IPS-20b (cell line): ENCODE measurements at regions not wholly inside any gene's neighbourhood (a gene's known extent, or its start where the extent isn't known, plus 50 kb on each side); places are given as distances from the start of the nearest gene placed in this dataset.

Experiments
- H3K27ac ChIP-seq: one replicate; pipeline ENCODE4 v1.5.1; 2013; ENCODE audit warnings: low read length
- H3K27me3 ChIP-seq: 2 replicates; pipeline ENCODE4 v1.6.1; 2013; ENCODE audit warnings: mild to moderate bottlenecking, low read length, inconsistent platforms; ENCODE audit not compliant: insufficient read depth
- H3K36me3 ChIP-seq: 2 replicates; pipeline ENCODE4 v1.6.1; 2013; ENCODE audit warnings: low read depth, mild to moderate bottlenecking, inconsistent platforms, low read length, moderate library complexity; ENCODE audit not compliant: insufficient read depth
- H3K4me1 ChIP-seq: 2 replicates; pipeline ENCODE4 v1.6.1; 2013; ENCODE audit warnings: mild to moderate bottlenecking, control low read depth, inconsistent platforms, low read length, moderate library complexity; ENCODE audit not compliant: insufficient read depth
- H3K4me3 ChIP-seq: 2 replicates; pipeline ENCODE4 v1.5.1; 2013; ENCODE audit warnings: mild to moderate bottlenecking, low read length, inconsistent platforms
- H3K9ac ChIP-seq: 2 replicates; pipeline ENCODE4 v1.6.1; 2013; ENCODE audit warnings: low read depth, mild to moderate bottlenecking, inconsistent platforms, low read length, moderate library complexity
- H3K9me3 ChIP-seq: 2 replicates; pipeline ENCODE4 v1.6.1; 2013; ENCODE audit warnings: mild to moderate bottlenecking, low read depth, low read length, inconsistent platforms; ENCODE audit not compliant: insufficient read depth

- peaks cover 4% of the 10 kb centered on the region; the same call in 1 of the 2 replicates for H3K9me3 ChIP-seq
- no peak overlapping the region for H3K4me3 ChIP-seq
- H3K27me3 ChIP-seq = no peaks in the 10 kb centered on the region
- no peaks in the 10 kb centered on the region for H3K36me3 ChIP-seq
- H3K27ac ChIP-seq = no peak overlapping the region
- H3K9ac ChIP-seq = no peak overlapping the region
- H3K4me1 ChIP-seq = no peaks in the 10 kb centered on the region
These were observed 1825.1 kb upstream of the IGFBP7 start for GRCh38 chr4:58935332-58935731.

GRCh38 chr4:58936436-58936835 lies 1826.3 kb upstream of the IGFBP7 start:
- Histone ChIP-seq H3K4me3 (no peak overlapping the region), H3K9me3 (no peaks in the 10 kb centered on the region), H3K36me3 (no peaks in the 10 kb centered on the region), H3K4me1 (no peaks in the 10 kb centered on the region), H3K27ac (no peak overlapping the region), H3K9ac (no peak overlapping the region), H3K27me3 (no peaks in the 10 kb centered on the region)

GRCh38 chr4:58940167-58940566 lies 1830.0 kb upstream of the IGFBP7 start:
- H3K4me1 ChIP-seq = no peaks in the 10 kb centered on the region
- no peak overlapping the region for H3K27ac ChIP-seq
- H3K9ac ChIP-seq = no peak overlapping the region
- no peak overlapping the region for H3K4me3 ChIP-seq
- H3K9me3 ChIP-seq = no peaks in the 10 kb centered on the region
- H3K27me3 ChIP-seq = no peaks in the 10 kb centered on the region
- no peaks in the 10 kb centered on the region for H3K36me3 ChIP-seq

- H3K27ac ChIP-seq = no peak overlapping the region
- H3K27me3 ChIP-seq = no peaks in the 10 kb centered on the region
- H3K9me3 ChIP-seq = no peaks in the 10 kb centered on the region
- H3K4me3 ChIP-seq = no peak overlapping the region
- no peaks in the 10 kb centered on the region for H3K4me1 ChIP-seq
- no peak overlapping the region for H3K9ac ChIP-seq
- no peaks in the 10 kb centered on the region for H3K36me3 ChIP-seq
These were observed 1831.1 kb upstream of the IGFBP7 start for GRCh38 chr4:58941286-58941685.

GRCh38 chr4:58953575-58953974 lies 1843.4 kb upstream of the IGFBP7 start:
- Histone ChIP-seq H3K4me3 (no peak overlapping the region), H3K9me3 (no peaks in the 10 kb centered on the region), H3K4me1 (no peaks in the 10 kb centered on the region), H3K36me3 (no peaks in the 10 kb centered on the region), H3K27ac (no peak overlapping the region), H3K27me3 (no peaks in the 10 kb centered on the region), H3K9ac (no peak overlapping the region)

GRCh38 chr4:58957711-58958110 lies 1847.5 kb upstream of the IGFBP7 start:
- Histone ChIP-seq H3K9ac (no peak overlapping the region), H3K27me3 (no peaks in the 10 kb centered on the region), H3K9me3 (no peaks in the 10 kb centered on the region), H3K27ac (no peak overlapping the region), H3K4me1 (no peaks in the 10 kb centered on the region), H3K36me3 (no peaks in the 10 kb centered on the region), H3K4me3 (no peak overlapping the region)

- H3K27me3 ChIP-seq = no peaks in the 10 kb centered on the region
- no peak overlapping the region for H3K27ac ChIP-seq
- no peaks in the 10 kb centered on the region for H3K36me3 ChIP-seq
- no peaks in the 10 kb centered on the region for H3K4me1 ChIP-seq
- H3K9ac ChIP-seq = no peak overlapping the region
- no peaks in the 10 kb centered on the region for H3K9me3 ChIP-seq
- no peak overlapping the region for H3K4me3 ChIP-seq
These were observed 1851.1 kb upstream of the IGFBP7 start for GRCh38 chr4:58961283-58961682.

- no peaks in the 10 kb centered on the region for H3K36me3 ChIP-seq
- no peaks in the 10 kb centered on the region for H3K27me3 ChIP-seq
- no peak overlapping the region for H3K9ac ChIP-seq
- H3K27ac ChIP-seq = no peak overlapping the region
- no peaks in the 10 kb centered on the region for H3K4me1 ChIP-seq
- no peak overlapping the region for H3K4me3 ChIP-seq
- no peaks in the 10 kb centered on the region for H3K9me3 ChIP-seq
These were observed 1851.7 kb upstream of the IGFBP7 start for GRCh38 chr4:58961925-58962324.

- no peaks in the 10 kb centered on the region for H3K4me1 ChIP-seq
- H3K27me3 ChIP-seq = no peaks in the 10 kb centered on the region
- H3K9ac ChIP-seq = no peak overlapping the region
- H3K4me3 ChIP-seq = no peak overlapping the region
- no peaks in the 10 kb centered on the region for H3K9me3 ChIP-seq
- H3K36me3 ChIP-seq = no peaks in the 10 kb centered on the region
- H3K27ac ChIP-seq = no peak overlapping the region
These were observed 1852.2 kb upstream of the IGFBP7 start for GRCh38 chr4:58962424-58962823.

GRCh38 chr4:58981828-58982227 lies 1871.6 kb upstream of the IGFBP7 start:
- Histone ChIP-seq H3K9ac (no peak overlapping the region), H3K36me3 (no peaks in the 10 kb centered on the region), H3K4me1 (no peaks in the 10 kb centered on the region), H3K27me3 (no peaks in the 10 kb centered on the region), H3K27ac (no peak overlapping the region), H3K4me3 (no peak overlapping the region), H3K9me3 (no peaks in the 10 kb centered on the region)

GRCh38 chr4:58983887-58984286 lies 1873.7 kb upstream of the IGFBP7 start:
- Histone ChIP-seq H3K27me3 (no peaks in the 10 kb centered on the region), H3K9me3 (no peaks in the 10 kb centered on the region), H3K9ac (no peak overlapping the region), H3K27ac (no peak overlapping the region), H3K36me3 (no peaks in the 10 kb centered on the region), H3K4me1 (no peaks in the 10 kb centered on the region), H3K4me3 (no peak overlapping the region)

GRCh38 chr4:59002148-59002547 lies 1892.0 kb upstream of the IGFBP7 start:
- H3K9me3 ChIP-seq = no peaks in the 10 kb centered on the region
- H3K27me3 ChIP-seq = no peaks in the 10 kb centered on the region
- H3K27ac ChIP-seq = no peak overlapping the region
- H3K9ac ChIP-seq = no peak overlapping the region
- no peak overlapping the region for H3K4me3 ChIP-seq
- H3K4me1 ChIP-seq = no peaks in the 10 kb centered on the region
- no peaks in the 10 kb centered on the region for H3K36me3 ChIP-seq

GRCh38 chr4:59024257-59024656 lies 1914.1 kb upstream of the IGFBP7 start:
- H3K36me3 ChIP-seq = no peaks in the 10 kb centered on the region
- H3K27ac ChIP-seq = no peak overlapping the region
- no peak overlapping the region for H3K4me3 ChIP-seq
- H3K9ac ChIP-seq = no peak overlapping the region
- H3K9me3 ChIP-seq = no peaks in the 10 kb centered on the region
- H3K27me3 ChIP-seq = no peaks in the 10 kb centered on the region
- no peaks in the 10 kb centered on the region for H3K4me1 ChIP-seq
